Cardiac muscle cell (in vitro differentiated cells and primary cell): ENCODE measurements at regions not wholly inside any gene's neighbourhood (a gene's known extent, or its start where the extent isn't known, plus 50 kb on each side); places are given as distances from the start of the nearest gene placed in this dataset.

ENCODE experiments used
- DNase-seq, 2 donors: peaks; one replicate each; pipeline versions ENCODE4 v3.0.0 to v3.0.0-alpha.2; 2010 to 2017; ENCODE audit warnings: low read depth in 1 of 2, low spot score in 1 of 2
- H3K27ac ChIP-seq: fragments of 200-600 bp; sonication (generic); 2 replicates; pipeline ENCODE4 v1.5.1; 2016
- H3K27me3 ChIP-seq: fragments of 200-600 bp; sonication (generic); 2 replicates; pipeline ENCODE4 v1.6.0; 2016; ENCODE audit warnings: control low read depth
- H3K36me3 ChIP-seq: fragments of 200-600 bp; sonication (generic); 2 replicates; pipeline ENCODE4 v1.5.1; 2016; ENCODE audit warnings: control low read depth
- H3K4me1 ChIP-seq: fragments of 200-600 bp; sonication (generic); 2 replicates; pipeline ENCODE4 v1.8.1; 2017; ENCODE audit warnings: low read depth, mild to moderate bottlenecking, mixed run types
- H3K4me3 ChIP-seq: fragments of 200-600 bp; sonication (generic); 2 replicates; pipeline ENCODE4 v1.5.1; 2016; ENCODE audit warnings: mild to moderate bottlenecking
- H3K9me3 ChIP-seq: fragments of 200-600 bp; sonication (generic); 2 replicates; pipeline ENCODE4 v1.5.1; 2017; ENCODE audit warnings: low read depth, mild to moderate bottlenecking, control low read depth
- CTCF ChIP-seq: IDR thresholded peaks from 2 replicates; pipeline ENCODE4 v1.5.1; 2012; ENCODE audit warnings: low read depth, mild to moderate bottlenecking, low read length

- H3K36me3 ChIP-seq, result no peaks in the 10 kb centered on the region
- H3K27ac ChIP-seq, result no peak overlapping the region
- H3K4me1 ChIP-seq, result no peaks in the 10 kb centered on the region
- H3K4me3 ChIP-seq, result no peak overlapping the region
- peak in 1 of 2 donors; percentile 34 for DNase-seq
- H3K9me3 ChIP-seq, result no peaks in the 10 kb centered on the region
- TF ChIP-seq CTCF, result no peak
- no peaks in the 10 kb centered on the region for H3K27me3 ChIP-seq
These were observed 243.5 kb upstream of the KCNIP4 start for GRCh38 chr4:22192084-22192511.

- DNase-seq, result no peak
- H3K4me1 ChIP-seq, result no peaks in the 10 kb centered on the region
- TF ChIP-seq CTCF, result no peak
- H3K9me3 ChIP-seq, result no peaks in the 10 kb centered on the region
- H3K36me3 ChIP-seq, result no peaks in the 10 kb centered on the region
- no peaks in the 10 kb centered on the region for H3K27me3 ChIP-seq
- no peak overlapping the region for H3K27ac ChIP-seq
- H3K4me3 ChIP-seq, result no peak overlapping the region
These were observed 243.0 kb upstream of the KCNIP4 start for GRCh38 chr4:22191565-22191964.

GRCh38 chr4:22190855-22191254 lies 242.3 kb upstream of the KCNIP4 start:
- no peaks in the 10 kb centered on the region for H3K4me1 ChIP-seq
- H3K27me3 ChIP-seq, result no peaks in the 10 kb centered on the region
- TF ChIP-seq CTCF, result no peak
- no peak overlapping the region for H3K4me3 ChIP-seq
- H3K27ac ChIP-seq, result no peak overlapping the region
- peak in 1 of 2 donors; percentile 84 for DNase-seq
- no peaks in the 10 kb centered on the region for H3K9me3 ChIP-seq
- H3K36me3 ChIP-seq, result no peaks in the 10 kb centered on the region

- Histone ChIP-seq H3K36me3 (no peaks in the 10 kb centered on the region), H3K4me1 (no peaks in the 10 kb centered on the region), H3K4me3 (no peak overlapping the region), H3K27me3 (no peaks in the 10 kb centered on the region), H3K9me3 (no peaks in the 10 kb centered on the region), H3K27ac (no peak overlapping the region)
- DNase-seq, result no peak
- TF ChIP-seq CTCF, result no peak
These were observed 238.7 kb upstream of the KCNIP4 start for GRCh38 chr4:22187203-22187820.

GRCh38 chr4:22181736-22182135 lies 233.2 kb upstream of the KCNIP4 start:
- H3K27ac ChIP-seq, result no peak overlapping the region
- H3K4me3 ChIP-seq, result no peak overlapping the region
- DNase-seq, result no peak
- no peaks in the 10 kb centered on the region for H3K27me3 ChIP-seq
- H3K9me3 ChIP-seq, result no peaks in the 10 kb centered on the region
- TF ChIP-seq CTCF, result no peak
- no peaks in the 10 kb centered on the region for H3K4me1 ChIP-seq
- H3K36me3 ChIP-seq, result no peaks in the 10 kb centered on the region
